ENCODE measurements at regions not wholly inside any gene's neighbourhood (a gene's known extent, or its start where the extent isn't known, plus 50 kb on each side); places are given as distances from the start of the nearest gene placed in this dataset.

GRCh38 chr5:9707732-9708462 lies 77.7 kb upstream of the TAS2R1 start:
- no peak for TF ChIP-seq CTCF (IDR thresholded peaks at IDR 0.05; ENCODE audit: low read depth, low read length, missing input control)
- TF ChIP-seq YY1 (IDR thresholded peaks at IDR 0.05) = no peak
- no peak for TF ChIP-seq JUND (IDR thresholded peaks at IDR 0.05)
- TF ChIP-seq TAF1 (conservative IDR thresholded peaks at IDR 0.05) = no peak
- TF ChIP-seq, protein P1, sequence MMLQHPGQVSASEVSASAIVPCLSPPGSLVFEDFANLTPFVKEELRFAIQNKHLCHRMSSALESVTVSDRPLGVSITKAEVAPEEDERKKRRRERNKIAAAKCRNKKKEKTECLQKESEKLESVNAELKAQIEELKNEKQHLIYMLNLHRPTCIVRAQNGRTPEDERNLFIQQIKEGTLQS (IDR thresholded peaks at IDR 0.05) = no peak
- TF ChIP-seq RAD21 (IDR thresholded peaks at IDR 0.05) = no peak
- TF ChIP-seq, protein P2, sequence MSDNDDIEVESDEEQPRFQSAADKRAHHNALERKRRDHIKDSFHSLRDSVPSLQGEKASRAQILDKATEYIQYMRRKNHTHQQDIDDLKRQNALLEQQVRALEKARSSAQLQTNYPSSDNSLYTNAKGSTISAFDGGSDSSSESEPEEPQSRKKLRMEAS (IDR thresholded peaks at IDR 0.05) = no peak
- TF ChIP-seq, protein P3, sequence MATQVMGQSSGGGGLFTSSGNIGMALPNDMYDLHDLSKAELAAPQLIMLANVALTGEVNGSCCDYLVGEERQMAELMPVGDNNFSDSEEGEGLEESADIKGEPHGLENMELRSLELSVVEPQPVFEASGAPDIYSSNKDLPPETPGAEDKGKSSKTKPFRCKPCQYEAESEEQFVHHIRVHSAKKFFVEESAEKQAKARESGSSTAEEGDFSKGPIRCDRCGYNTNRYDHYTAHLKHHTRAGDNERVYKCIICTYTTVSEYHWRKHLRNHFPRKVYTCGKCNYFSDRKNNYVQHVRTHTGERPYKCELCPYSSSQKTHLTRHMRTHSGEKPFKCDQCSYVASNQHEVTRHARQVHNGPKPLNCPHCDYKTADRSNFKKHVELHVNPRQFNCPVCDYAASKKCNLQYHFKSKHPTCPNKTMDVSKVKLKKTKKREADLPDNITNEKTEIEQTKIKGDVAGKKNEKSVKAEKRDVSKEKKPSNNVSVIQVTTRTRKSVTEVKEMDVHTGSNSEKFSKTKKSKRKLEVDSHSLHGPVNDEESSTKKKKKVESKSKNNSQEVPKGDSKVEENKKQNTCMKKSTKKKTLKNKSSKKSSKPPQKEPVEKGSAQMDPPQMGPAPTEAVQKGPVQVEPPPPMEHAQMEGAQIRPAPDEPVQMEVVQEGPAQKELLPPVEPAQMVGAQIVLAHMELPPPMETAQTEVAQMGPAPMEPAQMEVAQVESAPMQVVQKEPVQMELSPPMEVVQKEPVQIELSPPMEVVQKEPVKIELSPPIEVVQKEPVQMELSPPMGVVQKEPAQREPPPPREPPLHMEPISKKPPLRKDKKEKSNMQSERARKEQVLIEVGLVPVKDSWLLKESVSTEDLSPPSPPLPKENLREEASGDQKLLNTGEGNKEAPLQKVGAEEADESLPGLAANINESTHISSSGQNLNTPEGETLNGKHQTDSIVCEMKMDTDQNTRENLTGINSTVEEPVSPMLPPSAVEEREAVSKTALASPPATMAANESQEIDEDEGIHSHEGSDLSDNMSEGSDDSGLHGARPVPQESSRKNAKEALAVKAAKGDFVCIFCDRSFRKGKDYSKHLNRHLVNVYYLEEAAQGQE (IDR thresholded peaks at IDR 0.05) = no peak
- no peak for TF ChIP-seq FOXA1 (IDR thresholded peaks at IDR 0.05)
- TF ChIP-seq ZBTB33 (IDR thresholded peaks at IDR 0.05) = no peak
